G401 (cell line): ENCODE measurements at regions not wholly inside any gene's neighbourhood (a gene's known extent, or its start where the extent isn't known, plus 50 kb on each side); places are given as distances from the start of the nearest gene placed in this dataset.
"Not testable (repeated sequence)": the region's sequence is repeated elsewhere in the genome, so short reads cannot be mapped to it uniquely, and the experiment has no call there.

ENCODE experiments used
- DNase-seq: peaks from one replicate; pipeline ENCODE4 v3.0.0-alpha.2; 2015; ENCODE audit warnings: low spot score
- in situ Hi-C: cut with HindIII; loops from 2 replicates; pipeline ENCODE4 v1.10.0; 2016; ENCODE audit warnings: low sequenced_read_pairs, mixed read lengths

GRCh38 chr9:129446828-129447550 lies 173.9 kb downstream of the C9orf50 start:
- in situ Hi-C loops: no loop called here
- peak; percentile 84 for DNase-seq

- in situ Hi-C loops: no loop called here
- no peak for DNase-seq
These were observed 175.1 kb downstream of the C9orf50 start for GRCh38 chr9:129445794-129446306.

GRCh38 chr9:129443515-129444164 lies 177.3 kb downstream of the C9orf50 start:
- not testable (repeated sequence) for DNase-seq

GRCh38 chr9:129442803-129443511 lies 177.9 kb downstream of the C9orf50 start:
- in situ Hi-C loops: no loop called here
- DNase-seq: no peak

More at GRCh38 chr9:129443515-129444164, 177.3 kb downstream of the C9orf50 start:
- in situ Hi-C loops: not testable (repeated sequence)

- DNase-seq: no peak
- in situ Hi-C loops: no loop called here
These were observed 179.0 kb downstream of the C9orf50 start for GRCh38 chr9:129441852-129442251.

GRCh38 chr9:129440435-129441186 lies 180.3 kb downstream of the C9orf50 start:
- in situ Hi-C loops: no loop called here
- no peak for DNase-seq

- in situ Hi-C loops: no loop called here
- no peak for DNase-seq
These were observed 181.7 kb downstream of the C9orf50 start for GRCh38 chr9:129439242-129439641.

GRCh38 chr9:129437626-129438323 lies 183.1 kb downstream of the C9orf50 start:
- peak; percentile 61 for DNase-seq
- in situ Hi-C loops: no loop called here

- in situ Hi-C loops: no loop called here
- DNase-seq: peak; percentile 81
These were observed 183.9 kb downstream of the C9orf50 start for GRCh38 chr9:129436751-129437625.

GRCh38 chr9:129435988-129436717 lies 184.7 kb downstream of the C9orf50 start:
- DNase-seq: no peak
- in situ Hi-C loops: no loop called here

GRCh38 chr9:129435291-129435690 lies 185.6 kb downstream of the C9orf50 start:
- in situ Hi-C loops: no loop called here

GRCh38 chr9:129434187-129434586 lies 186.7 kb downstream of the C9orf50 start:
- in situ Hi-C loops: no loop called here

More at GRCh38 chr9:129435291-129435690, 185.6 kb downstream of the C9orf50 start:
- no peak for DNase-seq

GRCh38 chr9:129432297-129433154 lies 188.4 kb downstream of the C9orf50 start:
- in situ Hi-C loops: no loop called here
- no peak for DNase-seq

More at GRCh38 chr9:129434187-129434586, 186.7 kb downstream of the C9orf50 start:
- DNase-seq: peak; percentile 66

GRCh38 chr9:129430940-129431643 lies 189.8 kb downstream of the C9orf50 start:
- DNase-seq: no peak

GRCh38 chr9:129428864-129429577 lies 191.9 kb downstream of the C9orf50 start:
- DNase-seq: no peak
- in situ Hi-C loops: no loop called here

More at GRCh38 chr9:129430940-129431643, 189.8 kb downstream of the C9orf50 start:
- in situ Hi-C loops: no loop called here
